ENCODE measurements at regions not wholly inside any gene's neighbourhood (a gene's known extent, or its start where the extent isn't known, plus 50 kb on each side); places are given as distances from the start of the nearest gene placed in this dataset.

GRCh38 chr3:160132226-160132625 lies 93.0 kb upstream of the C3orf80 start:
- DNase-seq: no peak

- DNase-seq: no peak
These were observed 91.5 kb upstream of the C3orf80 start for GRCh38 chr3:160133757-160134156.

- no peak for DNase-seq
These were observed 90.8 kb upstream of the C3orf80 start for GRCh38 chr3:160134454-160134853.

- DNase-seq: no peak
These were observed 90.3 kb upstream of the C3orf80 start for GRCh38 chr3:160134964-160135363.

DNA sequence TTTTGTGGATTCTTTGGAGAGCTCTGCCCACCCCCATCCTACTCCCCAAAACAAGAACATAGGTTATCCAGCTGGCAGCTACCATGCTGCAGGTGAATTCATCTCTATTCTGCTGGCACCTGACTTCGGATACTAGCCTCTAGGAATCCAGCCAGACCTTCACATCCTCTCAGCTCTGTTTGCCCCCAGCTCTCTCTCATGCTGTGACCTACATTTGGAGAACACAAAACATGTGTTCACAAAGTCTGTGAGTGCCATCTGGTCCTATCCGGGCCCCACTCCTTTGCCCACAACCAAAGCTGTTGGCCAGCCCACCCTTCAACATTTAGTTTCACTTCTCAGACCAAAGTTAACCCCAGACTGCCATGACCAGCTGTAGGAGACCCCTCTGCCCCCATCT lies 89.4 kb upstream of the C3orf80 start:
- DNase-seq: no peak

DNA sequence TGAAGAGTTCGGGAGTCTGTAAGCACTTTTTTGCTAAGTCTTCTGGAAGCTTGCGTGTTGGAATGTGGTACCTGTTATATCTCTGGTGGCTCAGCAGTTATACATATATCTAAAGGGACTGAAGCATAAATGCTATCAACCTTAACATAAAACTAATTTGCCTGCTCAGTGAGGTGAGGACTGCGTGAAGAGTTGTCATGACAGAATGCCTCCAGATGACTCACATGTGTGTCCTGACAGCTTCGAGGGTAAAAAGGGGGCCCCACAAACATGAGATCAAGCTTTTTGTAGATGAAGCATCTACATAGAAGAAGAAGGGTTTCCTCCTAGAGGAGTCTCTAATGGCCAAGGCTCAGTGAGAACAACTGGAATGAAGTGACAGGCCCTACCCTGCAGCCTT lies 88.8 kb upstream of the C3orf80 start:
- no peak for DNase-seq

GRCh38 chr3:160139291-160139690 lies 85.9 kb upstream of the C3orf80 start:
- no peak for DNase-seq

DNA sequence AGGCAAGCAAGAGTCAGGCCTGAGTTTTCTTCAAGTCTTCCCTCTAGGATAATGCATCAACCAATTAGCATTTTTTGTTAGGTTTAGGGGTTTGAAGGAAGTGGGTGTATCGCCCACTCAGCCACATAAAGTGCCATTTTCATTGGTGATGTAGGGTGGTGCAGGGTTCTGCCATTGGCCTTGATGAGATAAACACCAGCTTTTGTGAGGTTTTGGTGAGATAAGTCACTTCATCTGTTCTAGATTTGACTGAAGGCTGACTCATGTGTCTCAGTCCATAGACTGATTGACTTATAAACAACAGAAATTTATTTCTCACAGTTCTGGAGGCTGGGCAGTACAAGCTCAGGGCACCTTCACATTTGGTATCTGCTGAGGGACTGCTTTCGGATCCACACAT lies 84.5 kb upstream of the C3orf80 start:
- DNase-seq: peak; percentile 32

DNA sequence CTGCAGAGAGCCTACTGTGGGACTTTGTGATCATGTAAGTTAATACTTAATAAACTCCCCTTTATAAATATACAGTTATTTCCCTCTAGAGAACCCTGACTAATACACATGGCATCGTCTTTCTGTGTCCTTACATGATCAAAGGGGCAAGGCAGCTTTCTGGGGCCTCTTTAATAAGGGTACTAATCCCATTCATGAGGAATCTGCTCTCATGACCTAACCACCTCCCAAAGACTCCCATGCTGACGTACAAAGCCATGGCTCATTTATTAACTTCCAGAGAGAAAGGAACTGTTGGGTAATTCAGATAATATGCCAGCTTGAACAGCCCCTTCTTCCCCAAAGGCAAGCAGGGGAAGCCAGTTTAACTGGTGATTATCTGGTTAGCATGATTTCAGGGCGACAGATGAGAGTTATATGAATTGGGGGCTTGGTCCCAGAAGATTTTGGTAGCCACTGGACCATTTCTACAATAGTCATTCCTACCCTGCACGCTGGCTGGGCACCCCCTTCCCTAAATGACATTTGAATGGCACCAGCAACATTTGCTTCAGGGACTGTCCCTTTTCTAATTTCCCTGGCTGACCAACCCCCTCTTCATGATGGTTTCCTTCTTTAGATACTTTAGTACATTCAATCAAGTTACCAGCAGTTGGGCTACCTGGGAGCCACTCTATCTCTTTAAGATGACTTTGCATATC lies 83.6 kb upstream of the C3orf80 start:
- DNase-seq: no peak

DNA sequence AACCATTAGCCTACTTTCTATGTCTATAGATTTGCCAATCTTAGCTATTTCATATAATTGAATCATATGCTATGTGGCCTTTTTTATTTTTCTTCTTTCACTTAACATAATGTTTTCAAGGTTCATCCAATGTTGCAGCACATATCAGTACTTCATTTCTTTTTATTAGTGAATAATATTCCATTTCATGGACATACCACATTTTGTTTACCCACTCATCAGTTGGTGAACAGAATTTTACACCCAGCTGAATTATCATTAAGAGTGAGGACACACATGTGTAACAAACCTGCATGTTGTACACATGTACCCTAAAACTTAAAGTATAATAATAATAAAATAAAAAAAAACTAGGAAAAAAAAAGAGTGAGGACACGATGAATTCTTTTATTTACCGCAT lies 81.7 kb upstream of the C3orf80 start:
- DNase-seq: no peak

GRCh38 chr3:160150066-160150465 lies 75.2 kb upstream of the C3orf80 start:
- no peak for DNase-seq

DNA sequence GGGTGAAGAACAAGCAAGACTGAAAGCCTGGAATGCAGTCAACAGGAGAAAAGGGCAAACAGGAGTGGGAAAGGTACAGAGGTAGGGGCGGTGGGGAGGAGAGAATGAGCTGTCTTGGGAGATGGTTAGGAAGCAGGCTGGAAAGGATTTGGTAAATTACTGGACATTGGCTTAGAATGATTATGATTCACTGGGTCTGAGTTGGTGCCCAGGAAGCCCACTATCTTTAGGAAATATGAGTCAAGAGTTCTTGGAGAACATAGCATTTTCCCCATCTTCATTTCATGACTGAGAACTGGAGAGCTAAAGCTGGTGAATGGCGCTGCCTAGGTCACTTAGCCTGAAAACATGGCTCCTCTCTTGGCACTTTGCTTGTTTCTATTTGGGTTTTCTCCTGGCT lies 74.7 kb upstream of the C3orf80 start:
- no peak for DNase-seq

DNA sequence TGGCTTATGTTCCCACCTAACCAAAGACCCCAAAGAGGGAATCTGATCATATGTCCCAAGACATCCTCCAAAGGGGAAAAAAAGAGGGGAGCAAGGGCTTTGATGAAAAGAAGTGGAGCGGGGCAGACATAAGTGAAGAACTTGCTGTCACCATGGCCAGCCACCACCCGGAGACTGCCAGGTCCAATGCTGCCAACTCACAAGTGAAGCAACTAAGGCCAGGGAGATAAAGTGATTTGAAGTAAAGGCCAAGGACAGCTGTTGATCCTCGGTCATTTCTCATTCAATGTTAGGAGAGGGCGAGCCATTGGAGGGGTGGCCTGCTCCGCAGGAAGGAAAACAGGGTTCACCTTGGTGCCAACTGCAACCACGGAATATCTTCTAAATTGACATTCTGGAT lies 72.6 kb upstream of the C3orf80 start:
- no peak for DNase-seq

GRCh38 chr3:160154033-160154432 lies 71.2 kb upstream of the C3orf80 start:
- no peak for DNase-seq

DNA sequence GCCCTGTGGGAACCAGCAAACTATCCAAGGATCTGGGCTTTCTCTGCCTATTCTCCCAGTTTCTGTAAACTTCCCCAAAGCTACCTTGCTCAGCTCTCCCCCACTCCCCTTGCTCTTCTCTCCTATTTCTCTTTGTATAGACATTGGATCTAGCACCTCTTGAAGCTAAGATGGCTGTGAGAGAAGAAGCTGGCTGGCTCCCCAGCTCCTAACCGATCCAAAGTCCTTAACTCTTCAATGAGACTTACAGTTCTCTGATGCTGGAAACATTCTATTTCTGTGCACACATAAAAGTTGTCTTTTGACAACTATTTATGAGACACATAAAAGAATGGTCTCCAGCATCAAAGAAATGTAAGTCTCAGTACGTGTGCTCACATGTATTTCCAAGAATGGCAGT lies 70.6 kb upstream of the C3orf80 start:
- DNase-seq: no peak

- DNase-seq: no peak
These were observed 67.9 kb upstream of the C3orf80 start for GRCh38 chr3:160157321-160157720.

GRCh38 chr3:160159341-160159740 lies 65.9 kb upstream of the C3orf80 start:
- no peak for DNase-seq

DNA sequence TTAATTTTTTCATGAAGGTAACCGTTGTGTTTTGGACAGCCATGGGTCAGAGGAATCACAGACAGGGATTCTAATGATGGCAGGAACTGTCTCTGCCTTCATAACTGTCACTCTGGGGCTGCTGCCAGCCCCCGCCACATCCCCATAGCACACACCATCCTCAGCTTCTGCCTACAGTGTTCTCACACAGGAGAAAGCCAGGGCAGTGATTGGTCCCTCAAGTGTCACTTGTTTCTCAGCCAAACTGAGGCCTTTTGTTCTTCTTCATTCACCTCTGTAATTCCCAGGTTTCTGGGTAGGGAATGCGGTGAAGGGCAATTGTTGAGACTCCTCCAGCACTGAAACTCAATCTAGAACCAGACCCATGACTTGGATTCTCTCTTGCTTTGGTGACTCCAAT lies 65.4 kb upstream of the C3orf80 start:
- no peak for DNase-seq

DNA sequence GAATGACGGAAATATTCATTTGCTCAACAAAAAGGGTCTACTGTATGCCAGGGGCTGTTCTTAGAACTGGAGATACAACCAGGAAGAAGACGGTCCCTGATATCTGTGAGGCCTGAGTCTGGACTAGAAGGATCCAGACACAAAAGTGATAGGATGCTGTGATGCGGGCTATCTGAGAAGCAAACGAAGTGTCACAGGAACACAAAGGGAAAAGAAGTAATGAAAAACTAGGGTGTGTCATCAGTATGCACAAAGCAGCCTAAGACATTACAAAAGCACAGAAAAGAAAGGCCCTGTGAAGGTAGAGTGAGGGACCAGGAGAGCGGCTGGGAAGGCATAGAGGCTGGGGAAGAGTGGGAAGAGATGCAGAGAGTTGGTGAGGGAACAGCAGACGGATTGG lies 63.3 kb upstream of the C3orf80 start:
- DNase-seq: no peak

DNA sequence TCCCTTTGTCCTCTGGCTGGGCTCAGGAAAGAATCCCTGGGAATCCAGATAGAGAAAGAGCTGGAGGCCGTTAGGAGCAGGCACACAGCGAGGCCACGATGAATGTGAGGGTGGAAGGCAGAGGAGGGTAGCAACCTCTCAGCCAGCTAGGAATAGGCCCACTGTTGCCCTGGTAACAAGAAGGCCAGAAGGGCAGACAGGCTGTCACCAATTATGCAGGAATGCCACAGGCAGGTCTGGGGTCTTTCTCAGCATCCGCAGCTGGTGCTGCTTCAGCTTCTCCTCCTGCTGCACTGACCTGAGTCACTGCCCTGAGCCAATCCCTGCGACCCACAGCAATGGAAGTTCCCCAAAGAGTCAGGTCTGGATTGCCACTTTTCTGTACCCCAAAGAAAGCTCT lies 62.8 kb upstream of the C3orf80 start:
- no peak for DNase-seq

GRCh38 chr3:160163229-160163878 lies 61.9 kb upstream of the C3orf80 start:
- DNase-seq: no peak

DNA sequence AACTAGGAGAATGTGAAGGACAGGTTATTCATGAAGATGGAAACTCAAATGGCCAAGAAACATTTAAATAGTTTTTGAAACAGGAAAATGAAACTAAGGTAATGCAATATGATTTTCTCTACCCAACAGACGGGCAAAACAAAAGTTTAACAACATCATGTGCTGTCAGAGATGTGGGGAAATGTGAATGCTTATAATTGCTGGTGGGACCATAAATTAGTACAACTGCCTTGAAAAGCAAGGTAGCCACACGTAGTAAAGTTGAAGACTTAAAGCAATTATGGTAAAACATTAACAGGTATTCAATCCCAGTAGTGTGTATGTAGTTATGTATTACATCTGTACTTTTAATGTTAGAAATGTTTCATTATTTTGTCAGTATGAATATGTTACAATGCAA lies 57.0 kb upstream of the C3orf80 start:
- DNase-seq: no peak

- no peak for DNase-seq
These were observed 55.9 kb upstream of the C3orf80 start for GRCh38 chr3:160169139-160169976.

Data from stimulated activated CD8-positive, alpha-beta memory T cell treated with anti-CD3 and anti-CD28 coated beads, Interleukin-4, amount 100 ng/mL, for 48 hours (primary cell).